HCT116 (cell line): ENCODE measurements at regions not wholly inside any gene's neighbourhood (a gene's known extent, or its start where the extent isn't known, plus 50 kb on each side); places are given as distances from the start of the nearest gene placed in this dataset.

Experiments used
- CEBPB ChIP-seq: IDR thresholded peaks from 2 replicates; pipeline ENCODE4 v1.6.1; 2012; ENCODE audit warnings: low read depth
- CTCF ChIP-seq, 3 experiments: fragments of 200-600 bp in 1 of 3; sonication (generic) in 1 of 3; IDR thresholded peaks in 2 of 3; conservative IDR thresholded peaks in 1 of 3; 2 replicates each; pipeline ENCODE4 v1.5.1; 2012 to 2017; ENCODE audit warnings: low read depth in 2 of 3, low read length in 2 of 3, antibody characterized with exemption in 1 of 3, borderline replicate concordance in 1 of 3, control low read depth in 1 of 3, mild to moderate bottlenecking in 1 of 3, mixed read lengths in 1 of 3, mixed run types in 1 of 3, moderate library complexity in 1 of 3; ENCODE audit not compliant: insufficient read depth in 1 of 3
- EZH2 ChIP-seq: fragments of 200-600 bp; sonication (generic); IDR thresholded peaks from 2 replicates; pipeline ENCODE4 v1.6.1; 2017; ENCODE audit warnings: antibody characterized with exemption, mixed run types
- EZH2phosphoT487 ChIP-seq: fragments of 200-600 bp; IDR thresholded peaks from 2 replicates; pipeline ENCODE4 v1.6.1; 2018; ENCODE audit warnings: antibody characterized with exemption, borderline replicate concordance
- JUND ChIP-seq: IDR thresholded peaks from 2 replicates; pipeline ENCODE4 v1.6.1; 2012
- POLR2A ChIP-seq: IDR thresholded peaks from 2 replicates; pipeline ENCODE4 v1.7.0; 2011; ENCODE audit warnings: borderline replicate concordance; ENCODE audit not compliant: insufficient read depth, insufficient read length; ENCODE audit errors: extremely low read depth
- POLR2AphosphoS5 ChIP-seq: IDR thresholded peaks from 2 replicates; pipeline ENCODE4 v1.6.1; 2011; ENCODE audit warnings: mild to moderate bottlenecking, low read depth, low read length, moderate library complexity
- RAD21 ChIP-seq: IDR thresholded peaks from 2 replicates; pipeline ENCODE4 v1.6.1; 2012; ENCODE audit warnings: low read depth, mild to moderate bottlenecking
- REST ChIP-seq: IDR thresholded peaks from 2 replicates; pipeline ENCODE4 v1.6.1; 2012; ENCODE audit warnings: low read depth
- SP1 ChIP-seq: IDR thresholded peaks from 2 replicates; pipeline ENCODE4 v1.6.1; 2012; ENCODE audit warnings: low read depth
- ZNF274 ChIP-seq: fragments of 200-500 bp; sonication (Bioruptor generic); IDR thresholded peaks from 2 replicates; pipeline ENCODE4 v1.6.1; 2014; ENCODE audit warnings: mild to moderate bottlenecking, low read depth, low read length, inconsistent platforms

DNA sequence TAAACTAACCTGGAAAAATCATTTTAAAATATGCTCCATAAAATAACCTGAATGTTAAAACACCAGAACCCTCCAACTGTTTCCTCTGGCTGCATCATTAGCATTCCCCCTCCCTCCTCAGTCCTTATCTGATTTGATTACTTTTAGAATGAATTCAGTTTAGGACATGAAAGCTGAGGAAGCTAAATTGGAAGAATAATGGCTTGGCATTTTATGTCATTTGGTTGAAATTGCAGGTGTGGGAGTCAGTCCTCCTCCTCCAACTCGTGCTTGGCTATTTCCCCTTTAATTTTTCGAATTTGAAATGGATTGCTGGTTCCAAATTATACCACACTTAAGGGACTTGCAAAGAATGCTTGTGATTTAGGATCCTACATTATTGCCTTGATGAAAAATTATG is 473.0 kb upstream of the STXBP6 start:
- no peak for TF ChIP-seq EZH2
- no peak for TF ChIP-seq POLR2AphosphoS5
- no peak for TF ChIP-seq EZH2phosphoT487
- TF ChIP-seq SP1, result no peak
- TF ChIP-seq REST, result no peak
- no peak for TF ChIP-seq JUND
- no peak for TF ChIP-seq CTCF (IDR thresholded peaks at IDR 0.05 in 2 of 3, conservative IDR thresholded peaks at IDR 0.05 in 1 of 3; ENCODE audit: borderline replicate concordance in 1 of 3, insufficient read depth in 1 of 3, low read depth in 2 of 3, low read length in 2 of 3)
- TF ChIP-seq RAD21, result no peak
- no peak for TF ChIP-seq POLR2A
- TF ChIP-seq CEBPB, result no peak
- TF ChIP-seq ZNF274, result no peak
